GM21619 (cell line): ENCODE measurements at regions not wholly inside any gene's neighbourhood (a gene's known extent, or its start where the extent isn't known, plus 50 kb on each side); places are given as distances from the start of the nearest gene placed in this dataset.
"Not testable (repeated sequence)": the region's sequence is repeated elsewhere in the genome, so short reads cannot be mapped to it uniquely, and the experiment has no call there.

ENCODE experiments used
- ATAC-seq: cut with Tn5 transposase; IDR thresholded peaks from one replicate; pipeline ENCODE4 v1.9.1; 2021; ENCODE audit not compliant: unreplicated experiment

GRCh38 chr11:133653336-133653735 lies 121.0 kb upstream of the OPCML start:
- no peak for ATAC-seq

- no peak for ATAC-seq
Measured at GRCh38 chr11:133650082-133650481, 117.8 kb upstream of the OPCML start.

- ATAC-seq: no peak
Measured at GRCh38 chr11:133649040-133649439, 116.7 kb upstream of the OPCML start.

GRCh38 chr11:133639408-133639807 lies 107.1 kb upstream of the OPCML start:
- ATAC-seq: no peak

- no peak for ATAC-seq
Measured at GRCh38 chr11:133638921-133639320, 106.6 kb upstream of the OPCML start.

- ATAC-seq: no peak
Measured at GRCh38 chr11:133636711-133637355, 104.5 kb upstream of the OPCML start.

GRCh38 chr11:133635244-133635739 lies 103.0 kb upstream of the OPCML start:
- ATAC-seq: no peak

- ATAC-seq: not testable (repeated sequence)
Measured at GRCh38 chr11:133628371-133628770, 96.1 kb upstream of the OPCML start.

GRCh38 chr11:133621611-133622010 lies 89.3 kb upstream of the OPCML start:
- ATAC-seq: no peak

- no peak for ATAC-seq
Measured at GRCh38 chr11:133619973-133620372, 87.7 kb upstream of the OPCML start.

GRCh38 chr11:133619397-133619796 lies 87.1 kb upstream of the OPCML start:
- no peak for ATAC-seq

GRCh38 chr11:133618544-133618943 lies 86.2 kb upstream of the OPCML start:
- no peak for ATAC-seq

- ATAC-seq: no peak
Measured at GRCh38 chr11:133608496-133608895, 76.2 kb upstream of the OPCML start.

GRCh38 chr11:133606124-133606523 lies 73.8 kb upstream of the OPCML start:
- ATAC-seq: no peak

GRCh38 chr11:133605482-133605881 lies 73.2 kb upstream of the OPCML start:
- no peak for ATAC-seq

GRCh38 chr11:133601641-133602040 lies 69.3 kb upstream of the OPCML start:
- ATAC-seq: no peak

- no peak for ATAC-seq
Measured at GRCh38 chr11:133600786-133601185, 68.5 kb upstream of the OPCML start.

- ATAC-seq: no peak
Measured at GRCh38 chr11:133600306-133600705, 68.0 kb upstream of the OPCML start.

- no peak for ATAC-seq
Measured at GRCh38 chr11:133598906-133599305, 66.6 kb upstream of the OPCML start.

- no peak for ATAC-seq
Measured at GRCh38 chr11:133597236-133597635, 64.9 kb upstream of the OPCML start.

- no peak for ATAC-seq
Measured at GRCh38 chr11:133595998-133596590, 63.8 kb upstream of the OPCML start.

GRCh38 chr11:133593036-133593435 lies 60.7 kb upstream of the OPCML start:
- ATAC-seq: no peak
